Limb (tissue), 2 donors: ENCODE measurements at regions not wholly inside any gene's neighbourhood (a gene's known extent, or its start where the extent isn't known, plus 50 kb on each side); places are given as distances from the start of the nearest gene placed in this dataset.
A peak's percentile ranks its signal among the peaks of the same experiment; 100 is the strongest.
"Not testable (repeated sequence)": the region's sequence is repeated elsewhere in the genome, so short reads cannot be mapped to it uniquely, and the experiment has no call there.

Experiments used
- DNase-seq, 2 donors: peaks; one replicate each; pipeline ENCODE4 v3.0.0-alpha.2; 2016; ENCODE audit errors: extremely low spot score in 2 of 2

GRCh38 chr14:53227154-53227718 is 74.1 kb upstream of the DDHD1 start:
- DNase-seq = no peak

GRCh38 chr14:53226553-53226952 is 73.4 kb upstream of the DDHD1 start:
- peak; percentile 30 to 40 for DNase-seq

GRCh38 chr14:53220914-53221313 is 67.8 kb upstream of the DDHD1 start:
- DNase-seq = no peak

- no peak for DNase-seq
These were observed 65.0 kb upstream of the DDHD1 start for GRCh38 chr14:53218161-53218560.

GRCh38 chr14:53217316-53217994 is 64.3 kb upstream of the DDHD1 start:
- peak; percentile 56 to 80 for DNase-seq

- not testable (repeated sequence) for DNase-seq
These were observed 63.8 kb upstream of the DDHD1 start for GRCh38 chr14:53216955-53217315.

GRCh38 chr14:53216478-53216877 is 63.4 kb upstream of the DDHD1 start:
- not testable (repeated sequence) for DNase-seq

- no peak for DNase-seq
These were observed 62.0 kb upstream of the DDHD1 start for GRCh38 chr14:53215101-53215500.

GRCh38 chr14:53214384-53214783 is 61.3 kb upstream of the DDHD1 start:
- DNase-seq = no peak

- no peak for DNase-seq
These were observed 60.6 kb upstream of the DDHD1 start for GRCh38 chr14:53213761-53214160.

- no peak for DNase-seq
These were observed 56.2 kb upstream of the DDHD1 start for GRCh38 chr14:53209370-53209769.
